Retinal pigment epithelial cell (primary cell): ENCODE measurements at regions not wholly inside any gene's neighbourhood (a gene's known extent, or its start where the extent isn't known, plus 50 kb on each side); places are given as distances from the start of the nearest gene placed in this dataset.

Experiments used
- DNase-seq: peaks from one replicate; pipeline ENCODE4 v3.0.0-alpha.2; 2010; ENCODE audit warnings: low read depth
- H3K4me3 ChIP-seq: 2 replicates; pipeline ENCODE4 v1.5.1; 2011; ENCODE audit warnings: mild to moderate bottlenecking, low read length, control low read depth, moderate library complexity
- TF ChIP-seq, protein P1 (sequence below): conservative IDR thresholded peaks from 2 replicates; pipeline ENCODE4 v1.5.1; 2011; ENCODE audit warnings: low read depth, low read length, control low read depth, inconsistent platforms

DNA sequence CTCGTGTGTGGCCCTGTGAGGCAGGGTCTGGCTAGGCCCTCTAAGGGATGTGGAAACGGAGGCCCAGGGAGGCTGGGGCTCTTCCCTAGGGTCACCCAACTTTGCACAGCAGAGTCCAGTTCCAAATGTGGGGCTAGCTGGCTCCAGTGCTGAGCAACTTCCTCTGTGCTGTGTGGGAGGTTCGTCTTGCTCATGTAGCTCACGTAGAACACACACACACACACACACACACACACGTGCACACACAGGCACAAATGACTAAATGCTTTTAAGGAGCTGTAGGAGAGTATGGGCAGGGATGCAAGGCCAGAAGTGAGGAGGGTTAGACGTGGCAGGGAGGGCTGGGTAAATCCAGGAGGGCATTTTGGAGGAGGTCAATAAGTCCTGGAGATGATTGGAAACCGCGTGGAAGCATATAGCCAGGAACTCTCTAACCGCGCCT lies 213.8 kb downstream of the RPLP1 start:
- TF ChIP-seq, protein P1, sequence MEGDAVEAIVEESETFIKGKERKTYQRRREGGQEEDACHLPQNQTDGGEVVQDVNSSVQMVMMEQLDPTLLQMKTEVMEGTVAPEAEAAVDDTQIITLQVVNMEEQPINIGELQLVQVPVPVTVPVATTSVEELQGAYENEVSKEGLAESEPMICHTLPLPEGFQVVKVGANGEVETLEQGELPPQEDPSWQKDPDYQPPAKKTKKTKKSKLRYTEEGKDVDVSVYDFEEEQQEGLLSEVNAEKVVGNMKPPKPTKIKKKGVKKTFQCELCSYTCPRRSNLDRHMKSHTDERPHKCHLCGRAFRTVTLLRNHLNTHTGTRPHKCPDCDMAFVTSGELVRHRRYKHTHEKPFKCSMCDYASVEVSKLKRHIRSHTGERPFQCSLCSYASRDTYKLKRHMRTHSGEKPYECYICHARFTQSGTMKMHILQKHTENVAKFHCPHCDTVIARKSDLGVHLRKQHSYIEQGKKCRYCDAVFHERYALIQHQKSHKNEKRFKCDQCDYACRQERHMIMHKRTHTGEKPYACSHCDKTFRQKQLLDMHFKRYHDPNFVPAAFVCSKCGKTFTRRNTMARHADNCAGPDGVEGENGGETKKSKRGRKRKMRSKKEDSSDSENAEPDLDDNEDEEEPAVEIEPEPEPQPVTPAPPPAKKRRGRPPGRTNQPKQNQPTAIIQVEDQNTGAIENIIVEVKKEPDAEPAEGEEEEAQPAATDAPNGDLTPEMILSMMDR = no peak
- no peak overlapping the region for H3K4me3 ChIP-seq
- DNase-seq = no peak

- TF ChIP-seq, protein P1 = no peak
- no peak for DNase-seq
- no peak overlapping the region for H3K4me3 ChIP-seq
These were observed 214.5 kb downstream of the RPLP1 start for GRCh38 chr15:69666921-69667811.

- H3K4me3 ChIP-seq = no peak overlapping the region
- TF ChIP-seq, protein P1 = no peak
- DNase-seq = no peak
These were observed 215.6 kb downstream of the RPLP1 start for GRCh38 chr15:69668039-69668705.

GRCh38 chr15:69668963-69669362 lies 216.3 kb downstream of the RPLP1 start:
- TF ChIP-seq, protein P1 = no peak
- DNase-seq = no peak
- H3K4me3 ChIP-seq = no peak overlapping the region

DNA sequence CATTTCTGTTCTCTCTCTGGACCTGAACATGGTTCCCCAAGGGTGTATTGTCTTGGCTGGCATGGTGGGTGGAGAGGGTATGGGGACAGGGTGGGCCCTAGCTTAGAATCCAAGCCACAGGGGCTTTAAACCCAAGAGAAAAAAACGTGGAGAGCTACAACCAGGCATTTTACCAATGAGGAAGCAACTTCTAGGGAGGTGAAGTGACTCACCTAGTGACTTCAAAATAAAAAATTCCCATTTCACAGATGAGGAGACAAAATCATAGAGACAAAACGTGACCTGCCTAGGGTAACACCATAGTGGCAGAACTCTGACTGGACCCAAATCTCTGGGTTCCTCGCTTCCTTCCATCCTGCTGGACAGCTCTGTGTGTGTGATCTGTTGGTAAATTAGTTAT lies 216.8 kb downstream of the RPLP1 start:
- H3K4me3 ChIP-seq = no peak overlapping the region
- DNase-seq = no peak

DNA sequence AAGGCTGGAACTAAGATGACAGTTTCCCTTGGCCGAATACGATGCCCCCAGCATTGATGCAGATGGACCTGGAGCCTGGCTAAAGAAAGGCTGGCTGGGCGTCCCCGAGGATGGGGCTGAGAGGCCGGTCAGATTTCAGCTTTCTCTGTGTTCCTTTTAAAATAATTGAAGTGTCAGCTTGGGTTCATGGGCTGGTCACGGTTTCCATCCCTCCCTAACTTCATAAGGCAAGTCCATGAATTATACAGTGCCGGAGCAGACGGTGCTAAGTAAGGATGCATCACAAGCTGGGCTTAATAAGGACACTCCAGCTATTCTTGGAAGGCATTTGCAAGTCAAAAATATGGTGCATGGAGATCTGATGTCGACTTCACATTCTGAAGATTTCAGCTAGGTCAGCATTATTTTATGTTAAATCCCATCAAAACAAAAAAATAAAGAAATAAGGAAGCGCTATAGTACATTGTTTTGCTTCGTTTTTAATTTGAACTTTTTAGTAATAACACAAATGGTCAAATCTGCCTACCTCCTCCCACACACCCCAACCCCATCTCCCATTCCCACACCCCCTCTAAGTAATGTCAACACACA lies 220.8 kb downstream of the RPLP1 start:
- no peak for DNase-seq
- TF ChIP-seq, protein P1 = no peak
- H3K4me3 ChIP-seq = no peak overlapping the region

More for the DNA sequence above, 216.8 kb downstream of the RPLP1 start:
- TF ChIP-seq, protein P1 = no peak
